HG03575 (cell line): ENCODE measurements at regions not wholly inside any gene's neighbourhood (a gene's known extent, or its start where the extent isn't known, plus 50 kb on each side); places are given as distances from the start of the nearest gene placed in this dataset.
"Not testable (repeated sequence)": the region's sequence is repeated elsewhere in the genome, so short reads cannot be mapped to it uniquely, and the experiment has no call there.

ENCODE experiments used
- ATAC-seq: cut with Tn5 transposase; IDR thresholded peaks from one replicate; pipeline ENCODE4 v1.9.1; 2021; ENCODE audit not compliant: unreplicated experiment, insufficient number of reproducible peaks, low FRiP score; ENCODE audit errors: extremely low read depth

DNA sequence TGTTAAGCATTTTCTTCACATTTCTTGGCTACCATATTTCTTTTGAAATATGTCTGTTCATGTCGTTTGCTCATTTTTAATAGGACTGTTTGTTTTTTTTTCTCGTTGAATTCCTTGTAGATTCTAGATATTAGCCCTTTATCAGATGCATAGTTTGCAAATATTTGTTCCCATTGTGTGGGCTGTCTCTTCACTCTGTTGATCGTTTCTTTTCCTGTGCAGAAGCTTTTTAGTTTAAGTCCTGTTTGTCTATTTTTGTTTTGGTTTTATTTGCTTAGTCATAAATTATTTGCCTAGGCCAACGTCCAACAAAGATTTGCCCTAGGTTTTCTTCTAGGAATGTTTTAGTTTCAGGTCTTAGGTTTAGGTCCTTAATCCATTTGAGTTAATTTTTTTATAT is 1494.7 kb downstream of the SUCLG1 start:
- no peak for ATAC-seq

GRCh38 chr2:82959727-82960126 is 1499.4 kb downstream of the SUCLG1 start:
- ATAC-seq, result no peak

DNA sequence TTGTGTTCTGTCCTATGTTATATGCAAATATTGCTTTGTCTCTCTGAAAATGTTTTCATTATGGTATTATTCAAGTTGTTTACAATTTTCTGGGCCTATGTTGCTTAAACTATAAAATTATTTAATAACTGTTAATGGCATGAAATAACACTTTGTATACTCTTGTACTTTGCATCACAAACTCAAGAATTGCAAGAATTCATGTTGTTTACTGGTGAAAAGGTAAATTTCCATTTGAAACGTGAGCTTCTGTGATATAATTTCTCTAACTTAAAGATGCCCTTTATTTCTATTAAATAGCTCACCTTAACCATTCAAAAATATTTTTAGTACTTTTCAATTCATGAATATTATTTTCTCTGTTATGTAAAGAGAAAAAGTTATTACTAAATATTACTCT is 1504.2 kb downstream of the SUCLG1 start:
- ATAC-seq, result no peak

DNA sequence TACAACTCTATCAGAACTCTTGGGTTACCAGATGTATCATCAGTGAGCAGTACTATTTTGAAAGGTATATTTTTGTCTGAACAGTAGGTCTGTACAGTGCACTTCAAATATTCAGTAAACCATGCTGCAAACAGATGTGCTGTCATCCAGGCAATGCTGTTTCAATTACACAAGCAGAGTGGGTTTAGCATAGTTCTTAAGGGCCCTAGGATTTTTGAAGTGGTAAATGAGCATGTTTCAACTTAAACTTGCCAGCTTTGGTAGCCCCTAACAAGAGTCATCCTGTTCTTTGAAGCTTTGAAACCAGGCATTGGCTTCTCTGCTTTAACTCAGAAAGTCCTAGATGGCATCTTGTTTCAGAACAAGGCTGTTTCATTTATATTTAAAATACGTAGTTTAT is 1519.9 kb downstream of the SUCLG1 start:
- no peak for ATAC-seq

- not testable (repeated sequence) for ATAC-seq
Observed at GRCh38 chr2:82938321-82938845, 1520.7 kb downstream of the SUCLG1 start.

DNA sequence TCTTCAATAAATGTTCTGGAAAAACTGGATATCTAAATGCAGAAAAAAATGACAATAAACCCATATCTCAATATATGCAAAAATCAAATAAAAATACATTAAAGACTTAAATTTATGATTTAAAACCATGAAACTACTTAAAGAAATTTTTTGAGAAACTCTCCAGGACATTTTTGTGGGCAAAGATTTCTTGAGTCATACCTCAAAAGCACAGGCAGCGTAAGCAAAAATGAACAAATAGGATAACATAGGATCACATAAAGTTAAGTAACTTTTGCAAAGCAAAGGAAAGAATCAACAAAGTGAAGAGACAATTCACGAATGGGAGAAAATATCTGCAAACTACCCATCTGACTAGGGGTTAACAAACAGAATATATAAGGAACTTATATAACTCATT is 1545.5 kb downstream of the SUCLG1 start:
- no peak for ATAC-seq

DNA sequence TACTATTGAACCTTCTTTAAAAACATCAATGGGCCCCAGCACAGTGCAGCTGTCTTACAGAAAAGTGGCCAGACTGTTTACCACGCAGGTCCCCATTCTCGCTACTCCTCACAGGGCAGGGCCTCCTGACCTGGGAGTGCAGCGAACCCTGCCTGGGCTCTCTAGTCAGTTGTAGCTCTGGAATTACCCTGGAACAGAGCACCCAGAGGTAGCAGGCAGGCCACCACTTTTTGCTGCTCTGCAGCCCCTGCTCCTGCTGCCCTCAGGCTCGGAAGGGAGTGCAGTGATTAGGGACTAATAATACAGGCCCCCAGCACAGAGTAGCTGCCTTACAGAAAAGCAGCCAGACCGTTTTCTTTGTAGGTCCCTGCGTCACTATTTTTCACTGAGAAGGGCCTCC is 1563.0 kb downstream of the SUCLG1 start:
- no peak for ATAC-seq

DNA sequence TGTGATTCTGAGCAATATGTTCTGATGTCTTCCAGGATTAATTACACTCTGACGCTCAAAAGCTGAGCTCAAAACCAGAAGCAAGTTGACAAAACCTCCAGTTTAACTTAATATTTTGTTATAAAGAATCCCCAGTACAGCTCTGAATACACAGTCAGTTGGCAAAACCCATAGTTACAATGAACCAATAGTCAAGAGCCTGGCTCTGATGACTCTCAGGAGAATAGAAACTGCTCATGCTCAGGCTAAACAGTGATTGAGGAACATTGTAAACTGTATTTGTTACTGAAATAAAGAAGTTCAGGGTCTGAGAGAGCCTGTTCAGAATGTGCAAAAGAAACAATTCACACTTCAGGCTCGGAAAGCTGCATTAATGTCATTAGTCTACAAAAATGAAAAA is 1565.9 kb downstream of the SUCLG1 start:
- ATAC-seq, result no peak

- no peak for ATAC-seq
Observed at GRCh38 chr2:82879803-82880202, 1579.3 kb downstream of the SUCLG1 start.

- no peak for ATAC-seq
Observed at GRCh38 chr2:82875858-82876257, 1583.2 kb downstream of the SUCLG1 start.

DNA sequence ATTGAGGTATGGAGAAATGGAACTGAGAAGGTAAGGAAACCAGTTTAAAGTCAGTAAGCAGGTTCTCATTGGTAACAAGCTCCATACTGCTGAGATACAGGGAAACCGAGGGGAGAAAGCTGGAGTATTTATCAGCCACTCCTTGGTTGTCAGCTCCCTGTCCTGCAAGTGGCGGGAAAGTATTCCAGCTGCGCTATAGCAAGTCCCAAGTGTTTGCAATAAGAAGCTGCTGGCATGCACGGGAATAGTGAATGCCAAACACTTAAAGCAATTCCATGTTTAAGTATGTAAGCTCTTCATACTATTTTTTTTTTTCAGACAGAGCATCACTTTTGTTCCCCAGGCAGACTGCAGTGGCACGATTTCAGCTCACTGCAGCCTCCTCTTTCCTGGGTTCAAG is 1601.1 kb downstream of the SUCLG1 start:
- ATAC-seq, result no peak

DNA sequence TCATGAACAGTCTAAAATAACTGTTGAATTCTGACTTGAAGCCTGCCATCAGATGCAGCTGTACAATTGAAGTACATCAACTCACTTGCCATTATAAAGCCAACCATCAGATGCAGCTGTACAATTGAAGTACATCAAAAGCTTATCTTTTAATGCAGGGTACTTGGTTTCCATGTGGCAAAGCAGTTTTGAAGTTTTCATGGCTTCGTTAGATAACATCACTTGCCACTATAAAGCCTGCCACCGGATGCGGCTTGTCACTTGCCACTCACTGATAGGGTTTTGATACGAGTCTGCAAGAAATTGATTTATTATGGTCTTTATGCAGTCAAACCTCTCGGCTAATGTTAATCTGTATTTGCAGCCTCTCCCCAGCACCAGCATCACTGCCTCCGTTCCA is 1605.8 kb downstream of the SUCLG1 start:
- ATAC-seq, result no peak

GRCh38 chr2:82852787-82853186 is 1606.3 kb downstream of the SUCLG1 start:
- ATAC-seq, result no peak

- no peak for ATAC-seq
Observed at GRCh38 chr2:82848285-82848684, 1610.8 kb downstream of the SUCLG1 start.

- ATAC-seq, result no peak
Observed at GRCh38 chr2:82839036-82839435, 1620.0 kb downstream of the SUCLG1 start.

GRCh38 chr2:82837588-82838304 is 1621.3 kb downstream of the SUCLG1 start:
- ATAC-seq, result no peak

DNA sequence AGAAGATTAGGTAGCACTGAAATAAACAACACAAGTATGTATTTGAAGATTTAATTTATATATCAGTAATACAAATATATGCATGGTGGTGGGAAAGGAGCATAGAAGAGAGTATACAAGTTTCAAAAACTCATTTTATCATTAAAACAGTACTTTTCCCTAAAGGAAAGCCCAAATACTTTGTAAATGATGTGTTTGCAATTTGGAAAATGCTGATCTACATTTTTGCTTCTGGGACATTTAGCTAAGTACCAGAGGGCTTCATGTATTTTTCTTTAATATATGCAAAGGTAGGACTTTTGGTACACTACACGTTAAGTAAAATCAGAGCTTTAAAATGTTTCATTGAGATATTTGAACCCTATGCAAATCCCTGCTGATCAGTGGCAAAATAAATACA is 1624.2 kb downstream of the SUCLG1 start:
- no peak for ATAC-seq

GRCh38 chr2:82827426-82827825 is 1631.7 kb downstream of the SUCLG1 start:
- ATAC-seq, result no peak

DNA sequence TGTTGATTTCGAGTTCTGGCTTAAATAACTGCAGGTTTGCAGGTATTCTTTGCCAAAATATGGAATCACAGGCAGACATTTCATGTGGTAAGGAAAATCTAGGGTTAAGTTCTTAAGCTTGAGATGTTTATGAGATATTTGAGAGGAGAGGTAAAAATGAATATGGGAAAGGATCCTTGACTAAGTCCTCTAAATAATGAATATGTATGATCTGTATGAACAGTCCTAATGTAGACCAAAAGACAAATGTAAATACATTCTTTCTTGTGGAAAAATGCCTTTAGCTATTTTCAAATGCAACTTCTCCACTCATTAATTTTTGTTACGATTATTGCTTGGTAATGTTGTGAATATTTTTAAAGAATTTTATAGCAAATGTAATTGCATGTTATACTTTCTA is 1632.6 kb downstream of the SUCLG1 start:
- ATAC-seq, result no peak

DNA sequence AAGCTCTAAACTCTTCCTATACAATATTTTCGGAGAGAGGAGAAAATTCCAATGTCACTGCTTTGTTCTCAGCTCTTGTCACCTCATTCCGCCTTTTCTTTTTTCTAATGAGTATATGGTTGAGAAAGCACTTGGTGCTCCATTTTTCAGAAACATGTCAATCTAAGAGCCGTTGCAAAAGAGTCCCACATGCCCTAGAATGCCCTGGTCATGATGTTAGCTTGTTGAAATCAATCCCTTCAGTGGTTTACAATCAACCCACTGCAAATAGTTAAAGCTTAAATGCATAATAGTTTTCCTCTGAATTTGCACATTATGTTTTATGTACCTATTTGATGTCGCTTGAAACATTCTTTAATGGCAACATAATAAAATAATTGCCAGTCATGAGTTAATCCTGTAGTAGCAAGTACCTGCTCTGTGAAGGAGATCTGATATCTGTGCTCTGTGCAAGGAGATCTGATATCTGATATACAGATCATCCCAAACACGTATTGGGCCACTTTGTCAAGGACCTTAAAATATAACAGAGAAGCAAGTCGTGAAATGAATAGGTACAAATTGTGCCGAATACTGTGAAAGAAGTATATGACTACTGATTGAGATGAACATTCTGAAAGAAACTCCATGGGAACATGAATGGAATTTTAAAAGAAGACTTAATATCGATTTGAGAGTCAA is 1633.5 kb downstream of the SUCLG1 start:
- no peak for ATAC-seq

GRCh38 chr2:82823892-82824291 is 1635.2 kb downstream of the SUCLG1 start:
- ATAC-seq, result no peak
